Neural cell (in vitro differentiated cells): ENCODE measurements at regions not wholly inside any gene's neighbourhood (a gene's known extent, or its start where the extent isn't known, plus 50 kb on each side); places are given as distances from the start of the nearest gene placed in this dataset.

Source experiments
- H2AFZ ChIP-seq: fragments of 200-600, 300-800 bp; sonication (generic), shearing (Covaris generic); 2 replicates; pipeline ENCODE4 v1.6.0; 2014; ENCODE audit warnings: low read depth, mild to moderate bottlenecking, antibody characterized with exemption, low read length, moderate library complexity
- H3F3A ChIP-seq: fragments of 200-600 bp; shearing (Covaris generic); 2 replicates; pipeline ENCODE4 v1.6.1; 2016; ENCODE audit warnings: mild to moderate bottlenecking, moderate library complexity, mixed read lengths, antibody characterized with exemption, low read length; ENCODE audit not compliant: insufficient read depth, poor library complexity, severe bottlenecking
- H3K27ac ChIP-seq: fragments of 200-600, 300-800 bp; sonication (generic), shearing (Covaris generic); 2 replicates; pipeline ENCODE4 v1.5.1; 2014; ENCODE audit warnings: mild to moderate bottlenecking, low read length, moderate library complexity
- H3K27me3 ChIP-seq: fragments of 300-800, 200-600 bp; sonication (generic), shearing (Covaris generic); 2 replicates; pipeline ENCODE4 v1.6.0; 2014; ENCODE audit warnings: mild to moderate bottlenecking, low read depth, low read length, moderate library complexity; ENCODE audit not compliant: insufficient read depth
- H3K36me3 ChIP-seq: fragments of 300-800, 200-600 bp; sonication (generic), shearing (Covaris generic); 2 replicates; pipeline ENCODE4 v1.5.1; 2014; ENCODE audit warnings: mild to moderate bottlenecking, antibody characterized with exemption, low read length, moderate library complexity; ENCODE audit not compliant: insufficient read depth
- H3K4me2 ChIP-seq: fragments of 300-800, 200-600 bp; sonication (generic), shearing (Covaris generic); 2 replicates; pipeline ENCODE4 v1.6.0; 2014; ENCODE audit warnings: mild to moderate bottlenecking, low read length
- H3K4me3 ChIP-seq: fragments of 300-800, 200-600 bp; sonication (generic), shearing (Covaris generic); 2 replicates; pipeline ENCODE4 v1.5.1; 2014; ENCODE audit warnings: mild to moderate bottlenecking, low read length, moderate library complexity
- H3K79me2 ChIP-seq: fragments of 200-600 bp; shearing (Covaris generic); replicated peaks from 2 replicates; pipeline ENCODE4 v1.6.0; 2014; ENCODE audit warnings: mild to moderate bottlenecking, low read length, moderate library complexity; ENCODE audit not compliant: insufficient read depth
- H3K9ac ChIP-seq: fragments of 300-800, 200-600 bp; sonication (generic), shearing (Covaris generic); 2 replicates; pipeline ENCODE4 v1.6.1; 2016; ENCODE audit warnings: mild to moderate bottlenecking, low read length, mixed read lengths
- H3K9me2 ChIP-seq: fragments of 200-600 bp; shearing (Covaris generic); 2 replicates; pipeline ENCODE4 v1.6.1; 2016; ENCODE audit warnings: mild to moderate bottlenecking, low read length, mixed read lengths; ENCODE audit not compliant: insufficient read depth
- H3K9me3 ChIP-seq: fragments of 200-600, 300-800 bp; sonication (generic), shearing (Covaris generic); 2 replicates; pipeline ENCODE4 v1.6.1; 2016; ENCODE audit warnings: mild to moderate bottlenecking, mixed run types, low read length, moderate library complexity, mixed read lengths
- H4K20me1 ChIP-seq: fragments of 200-600 bp; shearing (Covaris generic); 2 replicates; pipeline ENCODE4 v1.6.1; 2016; ENCODE audit warnings: mild to moderate bottlenecking, mixed run types; ENCODE audit not compliant: insufficient read depth
- EP300 ChIP-seq: fragments of 450-650 bp; conservative IDR thresholded peaks from 2 replicates; pipeline ENCODE4 v1.6.1; 2014; ENCODE audit warnings: antibody characterized with exemption, mild to moderate bottlenecking, moderate library complexity; ENCODE audit not compliant: poor library complexity, severe bottlenecking
- EZH2 ChIP-seq: fragments of 200-600, 300-800 bp; shearing (Covaris generic), sonication (generic); IDR thresholded peaks from 2 replicates; pipeline ENCODE4 v1.6.1; 2014; ENCODE audit warnings: antibody characterized with exemption, low read length, borderline replicate concordance, mild to moderate bottlenecking; ENCODE audit not compliant: insufficient read depth, poor library complexity, severe bottlenecking
- MXI1 ChIP-seq: fragments of 450-650 bp; conservative IDR thresholded peaks from 2 replicates; pipeline ENCODE4 v1.6.1; 2014; ENCODE audit warnings: antibody characterized with exemption, mild to moderate bottlenecking; ENCODE audit not compliant: poor library complexity, severe bottlenecking
- POLR2AphosphoS5 ChIP-seq: IDR thresholded peaks from 2 replicates; pipeline ENCODE4 v1.6.1; 2012
- RAD21 ChIP-seq: fragments of 450-650 bp; conservative IDR thresholded peaks from 2 replicates; pipeline ENCODE4 v1.6.1; 2014; ENCODE audit warnings: antibody characterized with exemption, mild to moderate bottlenecking, moderate library complexity
- SMC3 ChIP-seq: fragments of 450-650 bp; conservative IDR thresholded peaks from 2 replicates; pipeline ENCODE4 v1.6.1; 2014; ENCODE audit warnings: antibody characterized with exemption, mild to moderate bottlenecking, moderate library complexity; ENCODE audit not compliant: poor library complexity
- TAF1 ChIP-seq: IDR thresholded peaks from 2 replicates; pipeline ENCODE4 v1.6.1; 2012; ENCODE audit warnings: low read depth
- TF ChIP-seq, protein P1 (sequence below): fragments of 450-650 bp; IDR thresholded peaks from 2 replicates; pipeline ENCODE4 v1.5.1; 2014; ENCODE audit warnings: antibody characterized with exemption, mild to moderate bottlenecking, moderate library complexity; ENCODE audit not compliant: poor library complexity, severe bottlenecking
- TF ChIP-seq, protein P2 (sequence below): IDR thresholded peaks from 2 replicates; pipeline ENCODE4 v1.6.1; 2012; ENCODE audit warnings: borderline replicate concordance

DNA sequence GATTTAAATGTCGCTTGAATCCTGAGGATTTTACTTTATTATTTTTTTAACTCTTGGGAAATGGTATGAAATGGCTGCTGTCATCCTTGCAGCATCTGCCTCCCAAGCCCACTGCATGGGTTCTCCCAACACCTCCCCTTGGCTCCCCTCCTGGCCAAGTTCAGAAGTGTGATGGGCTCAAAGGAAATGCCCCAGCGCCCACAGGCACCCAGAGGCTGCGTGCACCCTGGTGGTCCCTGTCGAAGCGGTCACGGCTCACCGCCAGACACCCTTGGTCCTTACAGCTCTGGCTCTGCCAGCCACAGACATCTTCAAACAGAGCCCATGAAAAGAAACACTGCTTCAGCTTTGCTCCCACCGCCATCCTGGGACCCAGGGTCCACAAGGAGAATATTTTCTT is 334.7 kb downstream of the SOX9 start:
- no peak overlapping the region for H2AFZ ChIP-seq
- no peaks in the 10 kb centered on the region for H4K20me1 ChIP-seq
- H3K9ac ChIP-seq: no peak overlapping the region
- H3K9me3 ChIP-seq: no peaks in the 10 kb centered on the region
- H3K27me3 ChIP-seq: no peaks in the 10 kb centered on the region
- H3K27ac ChIP-seq: no peak overlapping the region
- no peaks in the 10 kb centered on the region for H3K79me2 ChIP-seq
- no peaks in the 10 kb centered on the region for H3F3A ChIP-seq
- no peaks in the 10 kb centered on the region for H3K9me2 ChIP-seq
- TF ChIP-seq MXI1 (no peak), SMC3 (no peak), EP300 (no peak), RAD21 (no peak), TAF1 (no peak), EZH2 (no peak), POLR2AphosphoS5 (no peak)
- TF ChIP-seq, protein P1, sequence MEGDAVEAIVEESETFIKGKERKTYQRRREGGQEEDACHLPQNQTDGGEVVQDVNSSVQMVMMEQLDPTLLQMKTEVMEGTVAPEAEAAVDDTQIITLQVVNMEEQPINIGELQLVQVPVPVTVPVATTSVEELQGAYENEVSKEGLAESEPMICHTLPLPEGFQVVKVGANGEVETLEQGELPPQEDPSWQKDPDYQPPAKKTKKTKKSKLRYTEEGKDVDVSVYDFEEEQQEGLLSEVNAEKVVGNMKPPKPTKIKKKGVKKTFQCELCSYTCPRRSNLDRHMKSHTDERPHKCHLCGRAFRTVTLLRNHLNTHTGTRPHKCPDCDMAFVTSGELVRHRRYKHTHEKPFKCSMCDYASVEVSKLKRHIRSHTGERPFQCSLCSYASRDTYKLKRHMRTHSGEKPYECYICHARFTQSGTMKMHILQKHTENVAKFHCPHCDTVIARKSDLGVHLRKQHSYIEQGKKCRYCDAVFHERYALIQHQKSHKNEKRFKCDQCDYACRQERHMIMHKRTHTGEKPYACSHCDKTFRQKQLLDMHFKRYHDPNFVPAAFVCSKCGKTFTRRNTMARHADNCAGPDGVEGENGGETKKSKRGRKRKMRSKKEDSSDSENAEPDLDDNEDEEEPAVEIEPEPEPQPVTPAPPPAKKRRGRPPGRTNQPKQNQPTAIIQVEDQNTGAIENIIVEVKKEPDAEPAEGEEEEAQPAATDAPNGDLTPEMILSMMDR: no peak
- TF ChIP-seq, protein P2, sequence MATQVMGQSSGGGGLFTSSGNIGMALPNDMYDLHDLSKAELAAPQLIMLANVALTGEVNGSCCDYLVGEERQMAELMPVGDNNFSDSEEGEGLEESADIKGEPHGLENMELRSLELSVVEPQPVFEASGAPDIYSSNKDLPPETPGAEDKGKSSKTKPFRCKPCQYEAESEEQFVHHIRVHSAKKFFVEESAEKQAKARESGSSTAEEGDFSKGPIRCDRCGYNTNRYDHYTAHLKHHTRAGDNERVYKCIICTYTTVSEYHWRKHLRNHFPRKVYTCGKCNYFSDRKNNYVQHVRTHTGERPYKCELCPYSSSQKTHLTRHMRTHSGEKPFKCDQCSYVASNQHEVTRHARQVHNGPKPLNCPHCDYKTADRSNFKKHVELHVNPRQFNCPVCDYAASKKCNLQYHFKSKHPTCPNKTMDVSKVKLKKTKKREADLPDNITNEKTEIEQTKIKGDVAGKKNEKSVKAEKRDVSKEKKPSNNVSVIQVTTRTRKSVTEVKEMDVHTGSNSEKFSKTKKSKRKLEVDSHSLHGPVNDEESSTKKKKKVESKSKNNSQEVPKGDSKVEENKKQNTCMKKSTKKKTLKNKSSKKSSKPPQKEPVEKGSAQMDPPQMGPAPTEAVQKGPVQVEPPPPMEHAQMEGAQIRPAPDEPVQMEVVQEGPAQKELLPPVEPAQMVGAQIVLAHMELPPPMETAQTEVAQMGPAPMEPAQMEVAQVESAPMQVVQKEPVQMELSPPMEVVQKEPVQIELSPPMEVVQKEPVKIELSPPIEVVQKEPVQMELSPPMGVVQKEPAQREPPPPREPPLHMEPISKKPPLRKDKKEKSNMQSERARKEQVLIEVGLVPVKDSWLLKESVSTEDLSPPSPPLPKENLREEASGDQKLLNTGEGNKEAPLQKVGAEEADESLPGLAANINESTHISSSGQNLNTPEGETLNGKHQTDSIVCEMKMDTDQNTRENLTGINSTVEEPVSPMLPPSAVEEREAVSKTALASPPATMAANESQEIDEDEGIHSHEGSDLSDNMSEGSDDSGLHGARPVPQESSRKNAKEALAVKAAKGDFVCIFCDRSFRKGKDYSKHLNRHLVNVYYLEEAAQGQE: no peak
- H3K36me3 ChIP-seq: no peaks in the 10 kb centered on the region
- no peak overlapping the region for H3K4me2 ChIP-seq
- H3K4me3 ChIP-seq: no peak overlapping the region

GRCh38 chr17:72456075-72456474 is 335.3 kb downstream of the SOX9 start:
- Histone ChIP-seq H3K36me3 (no peaks in the 10 kb centered on the region), H3K9ac (no peak overlapping the region), H3K9me3 (no peaks in the 10 kb centered on the region), H3F3A (no peaks in the 10 kb centered on the region), H3K27ac (no peak overlapping the region), H3K4me2 (no peak overlapping the region), H2AFZ (no peak overlapping the region), H3K27me3 (no peaks in the 10 kb centered on the region), H4K20me1 (no peaks in the 10 kb centered on the region), H3K79me2 (no peaks in the 10 kb centered on the region), H3K9me2 (no peaks in the 10 kb centered on the region), H3K4me3 (no peak overlapping the region)
- no peak for TF ChIP-seq TAF1
- TF ChIP-seq MXI1: no peak
- TF ChIP-seq POLR2AphosphoS5: no peak
- TF ChIP-seq, protein P2: no peak
- TF ChIP-seq, protein P1: no peak
- TF ChIP-seq EP300: no peak
- no peak for TF ChIP-seq SMC3
- TF ChIP-seq EZH2: no peak
- no peak for TF ChIP-seq RAD21
